Epithelial cell of esophagus (primary cell): ENCODE measurements at regions not wholly inside any gene's neighbourhood (a gene's known extent, or its start where the extent isn't known, plus 50 kb on each side); places are given as distances from the start of the nearest gene placed in this dataset.

Source experiments
- DNase-seq: peaks from one replicate; pipeline ENCODE4 v3.0.0; 2010; ENCODE audit warnings: low read depth
- H3K4me3 ChIP-seq: 2 replicates; pipeline ENCODE4 v1.5.1; 2011; ENCODE audit warnings: mild to moderate bottlenecking, low read length, control low read depth
- CTCF ChIP-seq: IDR thresholded peaks from 2 replicates; pipeline ENCODE4 v1.5.1; 2011; ENCODE audit warnings: low read depth, mild to moderate bottlenecking, low read length, control low read depth, inconsistent platforms; ENCODE audit not compliant: insufficient read depth; ENCODE audit errors: missing control alignments

- no peak for TF ChIP-seq CTCF
- DNase-seq: no peak
- no peak overlapping the region for H3K4me3 ChIP-seq
Observed at GRCh38 chr16:63365649-63366304, 1329.5 kb upstream of the CDH8 start.

GRCh38 chr16:63363738-63364137 lies 1327.5 kb upstream of the CDH8 start:
- no peak for TF ChIP-seq CTCF
- no peak for DNase-seq

GRCh38 chr16:63361032-63361624 lies 1324.9 kb upstream of the CDH8 start:
- peak; percentile 64 for DNase-seq
- TF ChIP-seq CTCF: peak; percentile 89
- no peak overlapping the region for H3K4me3 ChIP-seq

More at GRCh38 chr16:63363738-63364137, 1327.5 kb upstream of the CDH8 start:
- no peak overlapping the region for H3K4me3 ChIP-seq

- no peak for TF ChIP-seq CTCF
- H3K4me3 ChIP-seq: no peak overlapping the region
- no peak for DNase-seq
Observed at GRCh38 chr16:63349961-63350360, 1313.7 kb upstream of the CDH8 start.

- no peak overlapping the region for H3K4me3 ChIP-seq
- TF ChIP-seq CTCF: no peak
- no peak for DNase-seq
Observed at GRCh38 chr16:63346000-63346399, 1309.8 kb upstream of the CDH8 start.

GRCh38 chr16:63337264-63337663 lies 1301.0 kb upstream of the CDH8 start:
- DNase-seq: no peak
- H3K4me3 ChIP-seq: no peak overlapping the region
- TF ChIP-seq CTCF: no peak

GRCh38 chr16:63331111-63331510 lies 1294.9 kb upstream of the CDH8 start:
- no peak for TF ChIP-seq CTCF
- no peak for DNase-seq

More at GRCh38 chr16:63331111-63331510, 1294.9 kb upstream of the CDH8 start:
- no peak overlapping the region for H3K4me3 ChIP-seq
